Gastroesophageal sphincter (tissue), 3 donors: ENCODE measurements at regions not wholly inside any gene's neighbourhood (a gene's known extent, or its start where the extent isn't known, plus 50 kb on each side); places are given as distances from the start of the nearest gene placed in this dataset.

Experiments used
- CTCF ChIP-seq, 4 experiments: fragments of 200-600 bp in 2 of 4; fragments of 450-650 bp in 2 of 4; sonication (generic) in 1 of 4; IDR thresholded peaks; one replicate each; pipeline ENCODE4 v1.5.1; 2017 to 2019; ENCODE audit warnings: antibody characterized with exemption in 4 of 4, mild to moderate bottlenecking in 2 of 4, moderate library complexity in 2 of 4
- EP300 ChIP-seq: sonication (generic); formaldehyde crosslinking; IDR thresholded peaks from one replicate; pipeline ENCODE4 v1.6.1; 2017; ENCODE audit warnings: antibody characterized with exemption, mild to moderate bottlenecking
- POLR2A ChIP-seq, 2 donors: fragments of 450-650 bp; IDR thresholded peaks; one replicate each; pipeline ENCODE4 v1.6.1; 2017; ENCODE audit warnings: antibody characterized with exemption in 2 of 2, mild to moderate bottlenecking in 2 of 2, moderate library complexity in 1 of 2
- POLR2AphosphoS5 ChIP-seq: sonication (generic); formaldehyde crosslinking; IDR thresholded peaks from one replicate; pipeline ENCODE4 v1.6.1; 2017; ENCODE audit warnings: antibody characterized with exemption

DNA sequence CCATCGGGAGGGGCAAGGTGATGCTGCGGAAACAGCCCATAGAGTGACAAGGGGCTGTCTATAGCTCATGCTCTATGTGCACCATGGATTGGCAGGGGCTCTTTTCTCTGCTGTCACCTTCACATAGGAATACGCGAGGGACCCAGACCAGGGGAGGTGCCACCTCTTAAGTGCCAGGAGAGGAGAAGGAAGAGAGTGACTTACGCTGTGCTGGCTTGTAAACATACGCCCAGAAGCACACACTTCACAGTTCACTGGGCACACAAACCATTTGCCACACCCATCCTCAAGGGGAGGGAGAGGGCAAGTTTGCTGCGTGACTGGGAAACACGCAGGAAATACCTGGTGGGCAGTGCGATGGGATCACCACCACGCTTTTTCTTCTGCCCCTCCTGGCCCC is 65.1 kb upstream of the GPR45 start:
- TF ChIP-seq CTCF (IDR thresholded peaks at IDR 0.05) (no peak), POLR2AphosphoS5 (no peak), POLR2A (IDR thresholded peaks at IDR 0.05) (no peak), EP300 (no peak)
